Dermis microvascular lymphatic vessel endothelial cell (primary cell): ENCODE measurements at regions not wholly inside any gene's neighbourhood (a gene's known extent, or its start where the extent isn't known, plus 50 kb on each side); places are given as distances from the start of the nearest gene placed in this dataset.

Experiments used
- DNase-seq, 2 donors: peaks; one replicate each; pipeline versions ENCODE4 v3.0.0 to v3.0.0-alpha.2; 2010; ENCODE audit warnings: low read depth in 2 of 2

- no peak for DNase-seq
Observed at GRCh38 chr2:22530131-22530530, 854.8 kb upstream of the KLHL29 start.

GRCh38 chr2:22536133-22536532 is 848.8 kb upstream of the KLHL29 start:
- no peak for DNase-seq

- no peak for DNase-seq
Observed at GRCh38 chr2:22554453-22554852, 830.5 kb upstream of the KLHL29 start.

- DNase-seq = no peak
Observed at GRCh38 chr2:22557406-22557805, 827.6 kb upstream of the KLHL29 start.

- no peak for DNase-seq
Observed at GRCh38 chr2:22560021-22560420, 825.0 kb upstream of the KLHL29 start.

- no peak for DNase-seq
Observed at GRCh38 chr2:22579341-22579740, 805.6 kb upstream of the KLHL29 start.

GRCh38 chr2:22582107-22582506 is 802.9 kb upstream of the KLHL29 start:
- no peak for DNase-seq

GRCh38 chr2:22596306-22596705 is 788.7 kb upstream of the KLHL29 start:
- no peak for DNase-seq

- no peak for DNase-seq
Observed at GRCh38 chr2:22600156-22600555, 784.8 kb upstream of the KLHL29 start.

- no peak for DNase-seq
Observed at GRCh38 chr2:22600999-22601398, 784.0 kb upstream of the KLHL29 start.

GRCh38 chr2:22604136-22604535 is 780.8 kb upstream of the KLHL29 start:
- no peak for DNase-seq

- no peak for DNase-seq
Observed at GRCh38 chr2:22616031-22616430, 768.9 kb upstream of the KLHL29 start.

GRCh38 chr2:22623620-22624019 is 761.4 kb upstream of the KLHL29 start:
- no peak for DNase-seq

GRCh38 chr2:22626621-22627020 is 758.4 kb upstream of the KLHL29 start:
- DNase-seq = no peak

GRCh38 chr2:22628221-22628620 is 756.8 kb upstream of the KLHL29 start:
- DNase-seq = no peak

- no peak for DNase-seq
Observed at GRCh38 chr2:22628906-22629305, 756.1 kb upstream of the KLHL29 start.

- DNase-seq = no peak
Observed at GRCh38 chr2:22634167-22634566, 750.8 kb upstream of the KLHL29 start.

- DNase-seq = no peak
Observed at GRCh38 chr2:22656426-22656825, 728.6 kb upstream of the KLHL29 start.

GRCh38 chr2:22673529-22673928 is 711.5 kb upstream of the KLHL29 start:
- no peak for DNase-seq

- no peak for DNase-seq
Observed at GRCh38 chr2:22683914-22684313, 701.1 kb upstream of the KLHL29 start.

- DNase-seq = no peak
Observed at GRCh38 chr2:22690096-22690495, 694.9 kb upstream of the KLHL29 start.

GRCh38 chr2:22691666-22692065 is 693.3 kb upstream of the KLHL29 start:
- DNase-seq = no peak

GRCh38 chr2:22692746-22693145 is 692.2 kb upstream of the KLHL29 start:
- DNase-seq = no peak

GRCh38 chr2:22694300-22694699 is 690.7 kb upstream of the KLHL29 start:
- no peak for DNase-seq

- DNase-seq = no peak
Observed at GRCh38 chr2:22694856-22695255, 690.1 kb upstream of the KLHL29 start.
